Stimulated activated naive B cell treated with anti-CD40 and anti-IgM and Interleukin-4, amounts not matched to agents 10 μg/mL and 1 μg/mL and 100 μg/mL, for 72 hours (primary cell): ENCODE measurements at regions not wholly inside any gene's neighbourhood (a gene's known extent, or its start where the extent isn't known, plus 50 kb on each side); places are given as distances from the start of the nearest gene placed in this dataset.

Experiments used
- ATAC-seq, 2 donors: fragments of 150-1000 bp; cut with Tn5 transposase; replicated peaks; 2 replicates each; pipeline ENCODE4 v1.10.0; 2021; ENCODE audit warnings: moderate library complexity in 1 of 2
- DNase-seq: peaks from one replicate; pipeline ENCODE4 v3.0.0; 2021
- H3K27ac Mint-ChIP-seq: one replicate; pipeline ENCODE4 v1.8.0; 2022; ENCODE audit warnings: mild to moderate bottlenecking, mixed read lengths
- H3K27me3 Mint-ChIP-seq, 2 donors: one replicate each; pipeline ENCODE4 v1.8.0; 2022; ENCODE audit warnings: mixed read lengths in 2 of 2
- H3K36me3 Mint-ChIP-seq, 2 donors: one replicate each; pipeline ENCODE4 v1.8.0; 2022; ENCODE audit warnings: mixed read lengths in 2 of 2, mild to moderate bottlenecking in 1 of 2
- H3K4me1 Mint-ChIP-seq, 2 donors: one replicate each; pipeline ENCODE4 v1.8.0; 2022; ENCODE audit warnings: mixed read lengths in 2 of 2, mild to moderate bottlenecking in 1 of 2
- H3K4me3 Mint-ChIP-seq, 2 donors: one replicate each; pipeline ENCODE4 v1.8.0; 2022; ENCODE audit warnings: mild to moderate bottlenecking in 2 of 2, mixed read lengths in 2 of 2, moderate library complexity in 1 of 2
- H3K9me3 Mint-ChIP-seq, 2 donors: one replicate each; pipeline ENCODE4 v1.8.0; 2022; ENCODE audit warnings: mixed read lengths in 2 of 2, mild to moderate bottlenecking in 1 of 2

- DNase-seq (no peak), ATAC-seq (no peak)
- H3K36me3 Mint-ChIP-seq = no peaks in the 10 kb centered on the region
- H3K27me3 Mint-ChIP-seq = no peaks in the 10 kb centered on the region
- no peaks in the 10 kb centered on the region for H3K4me1 Mint-ChIP-seq
- H3K27ac Mint-ChIP-seq = no peak overlapping the region
- no peak overlapping the region for H3K4me3 Mint-ChIP-seq
- peaks cover 0 to 3% of the 10 kb centered on the region in 2 donors for H3K9me3 Mint-ChIP-seq
These were observed 56.1 kb upstream of the NKAIN2 start for GRCh38 chr6:123747515-123747914.

- Mint-ChIP-seq H3K27me3 (no peaks in the 10 kb centered on the region), H3K4me3 (no peak overlapping the region), H3K9me3 (no peaks in the 10 kb centered on the region), H3K4me1 (no peaks in the 10 kb centered on the region), H3K27ac (no peak overlapping the region), H3K36me3 (no peaks in the 10 kb centered on the region)
- no peak for DNase-seq
- no peak for ATAC-seq
These were observed 57.8 kb upstream of the NKAIN2 start for GRCh38 chr6:123745895-123746294.

- Mint-ChIP-seq H3K27ac (no peak overlapping the region), H3K36me3 (no peaks in the 10 kb centered on the region), H3K4me1 (no peaks in the 10 kb centered on the region), H3K9me3 (no peaks in the 10 kb centered on the region), H3K4me3 (no peak overlapping the region), H3K27me3 (no peaks in the 10 kb centered on the region)
- DNase-seq (no peak), ATAC-seq (no peak)
These were observed 58.8 kb upstream of the NKAIN2 start for GRCh38 chr6:123744840-123745239.

GRCh38 chr6:123742626-123743025 is 61.0 kb upstream of the NKAIN2 start:
- ATAC-seq (no peak), DNase-seq (no peak)
- Mint-ChIP-seq H3K27me3 (no peaks in the 10 kb centered on the region), H3K4me3 (no peak overlapping the region), H3K36me3 (no peaks in the 10 kb centered on the region), H3K27ac (no peak overlapping the region), H3K9me3 (no peaks in the 10 kb centered on the region), H3K4me1 (no peaks in the 10 kb centered on the region)

- H3K4me3 Mint-ChIP-seq = no peak overlapping the region
- no peaks in the 10 kb centered on the region for H3K36me3 Mint-ChIP-seq
- H3K27ac Mint-ChIP-seq = no peak overlapping the region
- no peaks in the 10 kb centered on the region for H3K4me1 Mint-ChIP-seq
- ATAC-seq (no peak), DNase-seq (no peak)
- H3K27me3 Mint-ChIP-seq = no peaks in the 10 kb centered on the region
- peaks cover 2 to 12% of the 10 kb centered on the region in 2 donors for H3K9me3 Mint-ChIP-seq
These were observed 70.5 kb upstream of the NKAIN2 start for GRCh38 chr6:123733180-123733579.

- DNase-seq (no peak), ATAC-seq (no peak)
- Mint-ChIP-seq H3K27me3 (no peaks in the 10 kb centered on the region), H3K9me3 (no peaks in the 10 kb centered on the region), H3K27ac (no peak overlapping the region), H3K4me1 (no peaks in the 10 kb centered on the region), H3K4me3 (no peak overlapping the region), H3K36me3 (no peaks in the 10 kb centered on the region)
These were observed 79.8 kb upstream of the TRDN start for GRCh38 chr6:123716506-123716905.

- ATAC-seq = peak in 1 of 2 donors; percentile 44
- Mint-ChIP-seq H3K4me1 (no peaks in the 10 kb centered on the region), H3K27ac (no peak overlapping the region), H3K4me3 (no peak overlapping the region), H3K9me3 (no peaks in the 10 kb centered on the region), H3K36me3 (no peaks in the 10 kb centered on the region), H3K27me3 (no peaks in the 10 kb centered on the region)
- no peak for DNase-seq
These were observed 78.5 kb upstream of the TRDN start for GRCh38 chr6:123715006-123715863.

- H3K36me3 Mint-ChIP-seq = no peaks in the 10 kb centered on the region
- no peaks in the 10 kb centered on the region for H3K4me1 Mint-ChIP-seq
- H3K9me3 Mint-ChIP-seq = no peaks in the 10 kb centered on the region
- H3K27ac Mint-ChIP-seq = no peak overlapping the region
- no peaks in the 10 kb centered on the region for H3K27me3 Mint-ChIP-seq
- no peak overlapping the region for H3K4me3 Mint-ChIP-seq
- DNase-seq (no peak), ATAC-seq (no peak)
These were observed 76.1 kb upstream of the TRDN start for GRCh38 chr6:123712831-123713230.

GRCh38 chr6:123702943-123703342 is 66.2 kb upstream of the TRDN start:
- Mint-ChIP-seq H3K4me1 (no peaks in the 10 kb centered on the region), H3K9me3 (no peaks in the 10 kb centered on the region), H3K27me3 (no peaks in the 10 kb centered on the region), H3K4me3 (no peak overlapping the region), H3K36me3 (no peaks in the 10 kb centered on the region), H3K27ac (no peak overlapping the region)
- no peak for DNase-seq
- no peak for ATAC-seq

- Mint-ChIP-seq H3K4me3 (no peak overlapping the region), H3K9me3 (no peaks in the 10 kb centered on the region), H3K4me1 (no peaks in the 10 kb centered on the region), H3K27me3 (no peaks in the 10 kb centered on the region), H3K27ac (no peak overlapping the region), H3K36me3 (no peaks in the 10 kb centered on the region)
- ATAC-seq (no peak), DNase-seq (no peak)
These were observed 51.1 kb upstream of the TRDN start for GRCh38 chr6:123687864-123688263.
